ENCODE measurements at regions not wholly inside any gene's neighbourhood (a gene's known extent, or its start where the extent isn't known, plus 50 kb on each side); places are given as distances from the start of the nearest gene placed in this dataset.

DNA sequence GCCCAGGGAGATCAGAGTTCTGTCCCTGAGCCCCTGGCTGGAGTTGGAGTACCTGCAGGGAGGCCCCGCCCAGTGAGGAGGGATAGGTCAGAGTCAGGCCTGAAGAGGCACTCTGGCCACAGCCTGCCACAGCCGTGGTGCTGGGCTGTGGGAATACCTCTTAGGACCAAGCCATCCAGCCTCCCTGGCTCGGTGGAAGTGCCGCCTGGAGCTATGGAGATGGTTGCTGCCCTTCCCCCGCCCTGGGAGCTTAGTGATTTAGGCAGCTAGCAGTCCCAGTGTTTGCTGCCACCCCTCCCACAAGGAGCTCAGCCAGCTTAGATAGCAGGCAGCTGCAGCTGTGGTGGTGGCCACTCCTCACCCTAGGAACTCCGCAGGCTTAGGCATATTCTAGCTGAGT, 446.3 kb upstream of the GNPDA2 start:
- TF ChIP-seq ZFX (IDR thresholded peaks at IDR 0.05), result no peak
- TF ChIP-seq, protein P1, sequence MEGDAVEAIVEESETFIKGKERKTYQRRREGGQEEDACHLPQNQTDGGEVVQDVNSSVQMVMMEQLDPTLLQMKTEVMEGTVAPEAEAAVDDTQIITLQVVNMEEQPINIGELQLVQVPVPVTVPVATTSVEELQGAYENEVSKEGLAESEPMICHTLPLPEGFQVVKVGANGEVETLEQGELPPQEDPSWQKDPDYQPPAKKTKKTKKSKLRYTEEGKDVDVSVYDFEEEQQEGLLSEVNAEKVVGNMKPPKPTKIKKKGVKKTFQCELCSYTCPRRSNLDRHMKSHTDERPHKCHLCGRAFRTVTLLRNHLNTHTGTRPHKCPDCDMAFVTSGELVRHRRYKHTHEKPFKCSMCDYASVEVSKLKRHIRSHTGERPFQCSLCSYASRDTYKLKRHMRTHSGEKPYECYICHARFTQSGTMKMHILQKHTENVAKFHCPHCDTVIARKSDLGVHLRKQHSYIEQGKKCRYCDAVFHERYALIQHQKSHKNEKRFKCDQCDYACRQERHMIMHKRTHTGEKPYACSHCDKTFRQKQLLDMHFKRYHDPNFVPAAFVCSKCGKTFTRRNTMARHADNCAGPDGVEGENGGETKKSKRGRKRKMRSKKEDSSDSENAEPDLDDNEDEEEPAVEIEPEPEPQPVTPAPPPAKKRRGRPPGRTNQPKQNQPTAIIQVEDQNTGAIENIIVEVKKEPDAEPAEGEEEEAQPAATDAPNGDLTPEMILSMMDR (conservative IDR thresholded peaks at IDR 0.05), result no peak
- no peak overlapping the region for H3K27ac ChIP-seq

DNA sequence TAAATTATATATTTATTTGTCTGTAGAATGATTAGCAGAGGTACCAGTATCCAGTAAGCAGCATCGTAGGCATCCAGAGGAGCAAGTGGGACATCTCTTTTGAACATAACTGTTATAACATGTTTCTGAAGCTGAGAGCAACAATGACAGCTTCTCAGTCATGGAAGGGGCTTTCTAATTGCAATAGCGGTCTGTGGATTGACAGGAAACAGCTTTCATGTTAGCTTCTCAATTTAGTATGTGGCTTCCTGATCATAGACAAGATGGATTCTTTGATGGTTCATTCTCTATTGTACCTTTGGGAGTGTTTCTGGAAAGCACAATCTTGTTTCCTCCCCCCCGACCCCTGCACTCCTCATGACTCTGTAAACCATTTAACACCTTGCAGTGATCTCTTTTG, 434.6 kb upstream of the GNPDA2 start:
- TF ChIP-seq, protein P1 (conservative IDR thresholded peaks at IDR 0.05), result no peak
- TF ChIP-seq ZFX (IDR thresholded peaks at IDR 0.05), result no peak
- H3K27ac ChIP-seq, result no peak overlapping the region

DNA sequence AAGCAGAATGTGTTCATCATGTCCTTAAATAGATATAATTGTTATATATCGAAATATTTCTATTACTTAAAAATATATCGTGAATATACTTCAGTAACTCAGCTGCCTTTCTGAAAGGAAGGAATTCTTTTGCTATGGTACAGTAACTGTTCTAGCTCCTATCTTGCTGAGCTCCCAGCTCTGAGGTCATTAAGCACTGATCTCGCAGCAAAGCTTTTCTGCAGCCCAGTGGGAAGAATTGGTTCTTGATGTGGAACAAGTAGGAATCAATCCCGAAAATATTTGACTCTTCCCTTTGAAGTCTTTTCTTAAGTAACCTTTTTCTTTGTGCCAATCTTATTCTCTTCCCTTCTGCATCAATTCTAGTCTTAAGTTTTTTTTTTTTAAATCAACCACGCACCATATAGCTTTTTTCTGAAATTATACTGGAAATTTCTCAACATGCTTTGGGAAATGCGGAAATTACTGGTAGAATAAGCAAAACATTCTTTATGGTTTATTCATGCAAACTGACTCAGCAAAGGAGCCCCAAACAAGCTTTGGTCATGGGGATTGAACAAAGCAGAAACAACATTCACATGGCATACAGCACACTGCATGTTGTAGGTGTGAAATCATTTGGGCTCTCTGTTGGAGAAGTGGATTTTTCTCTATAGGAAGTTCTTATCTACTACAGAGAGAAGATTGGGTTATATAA, 428.9 kb upstream of the GNPDA2 start:
- TF ChIP-seq, protein P1 (conservative IDR thresholded peaks at IDR 0.05), result no peak
- no peak for TF ChIP-seq ZFX (IDR thresholded peaks at IDR 0.05)
- H3K27ac ChIP-seq, result no peak overlapping the region

DNA sequence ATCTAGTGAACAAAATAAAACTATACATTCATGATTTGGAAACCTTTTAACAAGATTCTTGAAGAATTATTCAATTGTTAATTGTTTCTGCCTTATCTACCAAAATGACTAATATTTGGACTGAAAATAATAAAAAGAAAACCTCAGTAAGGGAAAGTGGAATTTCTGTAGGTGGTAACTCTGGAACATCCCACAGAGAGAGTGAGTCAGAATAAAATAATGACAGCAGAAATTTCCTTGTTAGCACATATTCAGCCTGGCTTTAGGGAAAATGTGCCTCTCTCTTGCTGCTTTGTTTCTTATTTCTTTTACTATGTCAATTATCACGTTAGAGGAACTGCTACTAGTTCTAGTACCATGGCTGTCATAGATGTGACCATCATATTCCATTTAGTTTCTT, 421.5 kb upstream of the GNPDA2 start:
- H3K27ac ChIP-seq, result no peak overlapping the region
- TF ChIP-seq, protein P1 (conservative IDR thresholded peaks at IDR 0.05), result no peak
- TF ChIP-seq ZFX (IDR thresholded peaks at IDR 0.05), result no peak

DNA sequence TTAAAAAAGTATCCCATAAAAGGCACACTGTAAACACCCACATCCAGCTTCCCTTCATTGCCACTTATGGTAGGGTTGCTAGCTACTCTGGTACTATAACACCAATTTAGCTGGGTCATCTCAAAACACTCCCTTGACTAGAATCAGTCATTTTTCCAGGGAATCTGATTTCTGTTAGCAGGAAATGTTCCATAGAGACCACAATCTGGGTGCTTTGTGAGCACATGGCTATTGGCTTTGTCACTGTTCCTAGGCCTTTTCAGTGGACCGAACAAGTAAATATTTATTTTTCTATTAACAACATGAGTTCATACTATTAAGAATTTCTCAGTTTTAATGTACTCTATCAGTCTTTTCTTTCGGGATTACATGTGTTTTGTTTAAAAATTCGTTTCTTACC, 404.7 kb upstream of the GNPDA2 start:
- peak overlapping the region; percentile 59; the same call in 1 of the 2 replicates for H3K27ac ChIP-seq

DNA sequence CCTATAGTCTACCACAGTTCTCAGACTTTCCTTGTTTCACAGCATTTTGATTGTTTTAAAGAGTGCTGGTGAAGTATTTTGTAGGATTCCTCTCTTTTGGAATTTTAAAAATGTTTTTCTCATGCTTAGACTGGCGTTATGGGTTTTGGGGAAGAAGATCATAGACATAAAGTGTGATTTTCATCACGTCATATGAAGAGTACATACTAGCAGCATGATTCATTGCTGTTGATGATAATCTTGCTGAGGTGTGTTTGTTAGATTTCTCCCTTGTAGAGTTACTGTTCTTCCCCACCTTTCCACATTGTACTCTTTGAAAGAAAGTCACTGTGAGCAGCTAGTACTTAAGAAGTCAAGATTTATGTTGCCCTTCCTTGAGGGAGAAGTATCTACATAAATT, 396.1 kb upstream of the GNPDA2 start:
- H3K27ac ChIP-seq, result no peak overlapping the region
- no peak for TF ChIP-seq ZFX (IDR thresholded peaks at IDR 0.05)
- TF ChIP-seq, protein P1 (conservative IDR thresholded peaks at IDR 0.05), result no peak

More for the DNA sequence above, 404.7 kb upstream of the GNPDA2 start:
- no peak for TF ChIP-seq ZFX (IDR thresholded peaks at IDR 0.05)

DNA sequence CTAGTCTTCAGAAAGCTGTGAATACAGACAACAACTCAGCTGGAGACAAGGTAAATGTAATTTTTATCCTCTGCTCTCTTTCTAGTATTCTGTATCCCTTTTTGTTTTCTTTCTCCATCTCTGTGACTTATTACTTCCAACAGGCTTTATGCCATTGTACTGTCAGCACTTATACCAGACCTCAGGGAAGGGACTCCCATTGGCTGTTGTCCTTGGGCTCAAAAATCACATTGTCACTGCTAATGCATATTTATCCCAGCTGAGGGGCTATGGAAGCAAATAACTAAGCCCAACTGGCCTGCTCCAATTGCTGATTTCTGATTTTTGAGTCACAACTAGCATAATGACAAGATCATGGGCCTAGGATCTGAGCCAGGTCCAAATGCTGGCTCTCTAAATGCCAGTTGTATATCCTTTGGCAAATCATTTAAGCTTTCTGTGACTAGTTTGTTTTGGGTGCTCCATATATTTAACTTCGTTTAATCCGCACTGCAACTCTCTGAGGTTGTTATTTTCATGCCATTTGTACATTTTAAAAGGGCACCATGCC, 395.1 kb upstream of the GNPDA2 start:
- TF ChIP-seq, protein P1 (conservative IDR thresholded peaks at IDR 0.05), result no peak
- TF ChIP-seq ZFX (IDR thresholded peaks at IDR 0.05), result no peak
- no peak overlapping the region for H3K27ac ChIP-seq

DNA sequence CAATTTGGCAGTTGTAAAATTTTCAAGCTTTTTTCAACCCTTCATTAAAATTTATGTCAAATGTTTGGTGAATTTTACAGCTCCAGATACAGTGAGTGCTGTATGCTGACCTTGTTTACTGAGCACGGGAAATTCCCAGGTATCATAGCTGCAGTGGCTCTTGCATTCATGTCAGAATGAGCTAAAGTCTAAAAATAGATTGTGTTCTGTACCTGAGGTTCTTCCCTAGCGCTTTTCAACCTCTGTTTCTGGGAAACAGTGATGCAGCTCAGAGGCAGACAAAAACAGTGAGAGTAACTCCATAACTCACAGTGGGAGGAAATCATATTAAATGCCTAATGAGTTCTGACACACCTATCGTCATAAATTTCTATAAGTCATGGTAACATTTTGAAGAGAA, 393.8 kb upstream of the GNPDA2 start:
- no peak overlapping the region for H3K27ac ChIP-seq
- TF ChIP-seq, protein P1 (conservative IDR thresholded peaks at IDR 0.05), result no peak
- no peak for TF ChIP-seq ZFX (IDR thresholded peaks at IDR 0.05)
